ENCODE measurements at regions not wholly inside any gene's neighbourhood (a gene's known extent, or its start where the extent isn't known, plus 50 kb on each side); places are given as distances from the start of the nearest gene placed in this dataset.

DNA sequence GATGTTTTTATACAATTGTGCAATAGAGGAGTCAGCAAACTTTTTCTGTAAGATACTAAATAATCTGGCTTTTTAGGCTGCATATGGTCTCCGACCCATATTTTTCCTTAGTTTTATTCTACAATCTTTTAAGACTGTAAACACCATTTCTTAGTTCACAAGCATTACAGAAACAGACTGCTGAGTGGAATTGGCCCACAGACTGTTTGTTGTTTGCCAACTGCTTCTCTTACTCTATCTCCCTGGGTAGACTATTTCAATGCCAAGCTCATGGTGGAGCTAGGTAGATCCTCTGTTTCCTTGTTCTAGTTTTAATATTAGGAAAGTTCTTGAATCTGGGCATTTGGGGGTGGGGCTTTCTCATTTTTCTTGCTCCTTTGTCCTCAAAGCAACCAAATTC is 857.6 kb downstream of the TLE1 start:
- H3F3A ChIP-seq (ENCODE audit: low read depth) = no peaks in the 10 kb centered on the region
- H4K20me1 ChIP-seq (ENCODE audit: insufficient read depth, low read length, poor library complexity, severe bottlenecking) = no peaks in the 10 kb centered on the region
- H3K9me2 ChIP-seq (replicated peaks; ENCODE audit: low read depth, low read length) = no peaks in the 10 kb centered on the region
- no peak overlapping the region for H2AFZ ChIP-seq (ENCODE audit: low read length)
- H3K4me1 ChIP-seq (ENCODE audit: insufficient read depth, low read length, poor library complexity, severe bottlenecking) = no peaks in the 10 kb centered on the region
- H3K36me3 ChIP-seq (ENCODE audit: insufficient read depth, low read length) = no peaks in the 10 kb centered on the region
- H3K79me2 ChIP-seq (ENCODE audit: insufficient read depth, low read length) = no peaks in the 10 kb centered on the region
- no peaks in the 10 kb centered on the region for H3K27me3 ChIP-seq (ENCODE audit: insufficient read depth, low read length, poor library complexity, severe bottlenecking)
- H3K4me2 ChIP-seq (ENCODE audit: low read depth, low read length, poor library complexity, severe bottlenecking) = no peak overlapping the region
- H3K9ac ChIP-seq (ENCODE audit: low read depth, low read length, poor library complexity, severe bottlenecking) = no peak overlapping the region
- no peaks in the 10 kb centered on the region; the same call in 1 of the 2 replicates for H3K9me3 ChIP-seq (ENCODE audit: insufficient read depth, low read depth, low read length)
- TF ChIP-seq EZH2phosphoT487 (IDR thresholded peaks at IDR 0.05; ENCODE audit: borderline replicate concordance) = no peak
- TF ChIP-seq, protein P1, sequence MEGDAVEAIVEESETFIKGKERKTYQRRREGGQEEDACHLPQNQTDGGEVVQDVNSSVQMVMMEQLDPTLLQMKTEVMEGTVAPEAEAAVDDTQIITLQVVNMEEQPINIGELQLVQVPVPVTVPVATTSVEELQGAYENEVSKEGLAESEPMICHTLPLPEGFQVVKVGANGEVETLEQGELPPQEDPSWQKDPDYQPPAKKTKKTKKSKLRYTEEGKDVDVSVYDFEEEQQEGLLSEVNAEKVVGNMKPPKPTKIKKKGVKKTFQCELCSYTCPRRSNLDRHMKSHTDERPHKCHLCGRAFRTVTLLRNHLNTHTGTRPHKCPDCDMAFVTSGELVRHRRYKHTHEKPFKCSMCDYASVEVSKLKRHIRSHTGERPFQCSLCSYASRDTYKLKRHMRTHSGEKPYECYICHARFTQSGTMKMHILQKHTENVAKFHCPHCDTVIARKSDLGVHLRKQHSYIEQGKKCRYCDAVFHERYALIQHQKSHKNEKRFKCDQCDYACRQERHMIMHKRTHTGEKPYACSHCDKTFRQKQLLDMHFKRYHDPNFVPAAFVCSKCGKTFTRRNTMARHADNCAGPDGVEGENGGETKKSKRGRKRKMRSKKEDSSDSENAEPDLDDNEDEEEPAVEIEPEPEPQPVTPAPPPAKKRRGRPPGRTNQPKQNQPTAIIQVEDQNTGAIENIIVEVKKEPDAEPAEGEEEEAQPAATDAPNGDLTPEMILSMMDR (conservative IDR thresholded peaks at IDR 0.05; ENCODE audit: low read length) = no peak
- no peak overlapping the region for H3K4me3 ChIP-seq (ENCODE audit: low read length, poor library complexity, severe bottlenecking)

DNA sequence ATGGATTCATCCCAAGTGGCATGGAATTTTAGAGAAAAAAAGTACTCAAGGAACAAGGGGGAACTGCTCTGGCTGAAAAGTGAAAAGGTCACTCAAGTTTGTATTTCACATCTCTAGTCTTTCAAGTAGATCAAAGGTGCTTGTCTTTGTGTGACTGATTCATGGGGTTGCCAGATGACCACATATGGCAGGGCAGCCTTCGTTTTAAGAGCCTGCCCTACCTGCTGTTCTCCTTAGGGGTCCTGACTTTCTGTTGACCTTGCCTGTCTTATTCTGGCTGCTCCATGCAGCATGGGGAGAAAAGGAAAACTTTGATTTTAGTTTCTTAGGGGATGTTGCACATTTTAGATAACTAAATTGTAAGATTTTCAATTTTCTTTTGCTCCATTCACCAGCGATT is 877.7 kb downstream of the TLE1 start:
- H3F3A ChIP-seq (ENCODE audit: low read depth) = no peaks in the 10 kb centered on the region
- H3K36me3 ChIP-seq (ENCODE audit: insufficient read depth, low read length) = no peaks in the 10 kb centered on the region
- no peaks in the 10 kb centered on the region for H3K9me2 ChIP-seq (replicated peaks; ENCODE audit: low read depth, low read length)
- no peak overlapping the region for H3K9ac ChIP-seq (ENCODE audit: low read depth, low read length, poor library complexity, severe bottlenecking)
- H3K4me2 ChIP-seq (ENCODE audit: low read depth, low read length, poor library complexity, severe bottlenecking) = no peak overlapping the region
- no peaks in the 10 kb centered on the region for H3K9me3 ChIP-seq (ENCODE audit: insufficient read depth, low read depth, low read length)
- H3K27me3 ChIP-seq (ENCODE audit: insufficient read depth, low read length, poor library complexity, severe bottlenecking) = no peaks in the 10 kb centered on the region
- no peak for TF ChIP-seq EZH2phosphoT487 (IDR thresholded peaks at IDR 0.05; ENCODE audit: borderline replicate concordance)
- TF ChIP-seq, protein P1 (conservative IDR thresholded peaks at IDR 0.05; ENCODE audit: low read length) = no peak
- H3K4me3 ChIP-seq (ENCODE audit: low read length, poor library complexity, severe bottlenecking) = no peak overlapping the region
- H3K79me2 ChIP-seq (ENCODE audit: insufficient read depth, low read length) = no peaks in the 10 kb centered on the region
- H4K20me1 ChIP-seq (ENCODE audit: insufficient read depth, low read length, poor library complexity, severe bottlenecking) = no peaks in the 10 kb centered on the region
- peaks cover 5% of the 10 kb centered on the region for H3K4me1 ChIP-seq (ENCODE audit: insufficient read depth, low read length, poor library complexity, severe bottlenecking)
- no peak overlapping the region for H2AFZ ChIP-seq (ENCODE audit: low read length)

DNA sequence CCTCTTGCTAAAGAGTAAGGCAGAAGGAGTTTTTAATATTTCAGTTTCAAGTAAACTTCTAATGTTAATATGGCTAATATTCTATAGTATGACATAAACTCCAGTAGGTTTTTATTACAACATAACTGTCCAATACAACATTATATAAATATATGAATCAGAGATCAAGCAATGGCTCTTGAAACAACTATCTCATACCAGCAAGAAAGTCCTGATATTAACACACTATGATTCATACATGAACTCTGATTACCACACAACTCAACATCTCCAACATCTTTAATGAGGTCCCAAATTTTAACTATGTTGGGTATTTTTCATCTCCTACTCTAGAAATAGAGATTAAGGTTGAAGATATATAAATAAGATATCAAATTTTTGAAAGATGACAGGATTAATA is 878.3 kb downstream of the TLE1 start:
- TF ChIP-seq, protein P1 (conservative IDR thresholded peaks at IDR 0.05; ENCODE audit: low read length) = no peak
- no peak for TF ChIP-seq EZH2phosphoT487 (IDR thresholded peaks at IDR 0.05; ENCODE audit: borderline replicate concordance)
- no peak overlapping the region for H2AFZ ChIP-seq (ENCODE audit: low read length)
- H3K4me3 ChIP-seq (ENCODE audit: low read length, poor library complexity, severe bottlenecking) = no peak overlapping the region
- no peak overlapping the region for H3K9ac ChIP-seq (ENCODE audit: low read depth, low read length, poor library complexity, severe bottlenecking)
- H3K27me3 ChIP-seq (ENCODE audit: insufficient read depth, low read length, poor library complexity, severe bottlenecking) = no peaks in the 10 kb centered on the region
- H3K9me3 ChIP-seq (ENCODE audit: insufficient read depth, low read depth, low read length) = no peaks in the 10 kb centered on the region
- H3K79me2 ChIP-seq (ENCODE audit: insufficient read depth, low read length) = no peaks in the 10 kb centered on the region
- no peaks in the 10 kb centered on the region for H3K9me2 ChIP-seq (replicated peaks; ENCODE audit: low read depth, low read length)
- no peak overlapping the region for H3K4me2 ChIP-seq (ENCODE audit: low read depth, low read length, poor library complexity, severe bottlenecking)
- H4K20me1 ChIP-seq (ENCODE audit: insufficient read depth, low read length, poor library complexity, severe bottlenecking) = no peaks in the 10 kb centered on the region
- H3F3A ChIP-seq (ENCODE audit: low read depth) = no peaks in the 10 kb centered on the region
- peaks cover 4% of the 10 kb centered on the region for H3K4me1 ChIP-seq (ENCODE audit: insufficient read depth, low read length, poor library complexity, severe bottlenecking)
- no peaks in the 10 kb centered on the region for H3K36me3 ChIP-seq (ENCODE audit: insufficient read depth, low read length)

All from Loucy (cell line).